ENCODE measurements at regions not wholly inside any gene's neighbourhood (a gene's known extent, or its start where the extent isn't known, plus 50 kb on each side); places are given as distances from the start of the nearest gene placed in this dataset.
"Not testable (repeated sequence)": the region's sequence is repeated elsewhere in the genome, so short reads cannot be mapped to it uniquely, and the experiment has no call there.

DNA sequence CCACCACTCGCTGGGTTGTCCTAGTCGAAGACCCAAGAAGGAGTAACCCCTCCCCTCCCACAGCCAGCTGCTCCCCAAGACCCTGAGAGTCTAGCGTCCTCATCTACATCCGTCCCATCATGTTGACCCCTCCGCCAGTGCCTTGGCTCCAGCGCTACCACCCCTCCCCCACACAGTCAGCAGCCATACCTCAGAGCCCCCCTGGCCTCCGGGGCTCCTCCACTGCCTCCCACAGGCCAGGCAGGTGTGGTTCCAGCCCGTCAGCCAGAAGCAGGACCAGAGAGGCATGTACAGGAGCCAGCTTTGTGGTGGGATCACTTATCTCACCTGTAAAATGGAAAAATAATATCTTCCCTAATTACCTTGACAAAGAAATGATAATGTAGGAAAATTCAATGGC lies 51.5 kb upstream of the PHF21B start:
- DNase-seq (ENCODE audit: low read depth in 2 of 3, low spot score in 1 of 3): no peak

DNA sequence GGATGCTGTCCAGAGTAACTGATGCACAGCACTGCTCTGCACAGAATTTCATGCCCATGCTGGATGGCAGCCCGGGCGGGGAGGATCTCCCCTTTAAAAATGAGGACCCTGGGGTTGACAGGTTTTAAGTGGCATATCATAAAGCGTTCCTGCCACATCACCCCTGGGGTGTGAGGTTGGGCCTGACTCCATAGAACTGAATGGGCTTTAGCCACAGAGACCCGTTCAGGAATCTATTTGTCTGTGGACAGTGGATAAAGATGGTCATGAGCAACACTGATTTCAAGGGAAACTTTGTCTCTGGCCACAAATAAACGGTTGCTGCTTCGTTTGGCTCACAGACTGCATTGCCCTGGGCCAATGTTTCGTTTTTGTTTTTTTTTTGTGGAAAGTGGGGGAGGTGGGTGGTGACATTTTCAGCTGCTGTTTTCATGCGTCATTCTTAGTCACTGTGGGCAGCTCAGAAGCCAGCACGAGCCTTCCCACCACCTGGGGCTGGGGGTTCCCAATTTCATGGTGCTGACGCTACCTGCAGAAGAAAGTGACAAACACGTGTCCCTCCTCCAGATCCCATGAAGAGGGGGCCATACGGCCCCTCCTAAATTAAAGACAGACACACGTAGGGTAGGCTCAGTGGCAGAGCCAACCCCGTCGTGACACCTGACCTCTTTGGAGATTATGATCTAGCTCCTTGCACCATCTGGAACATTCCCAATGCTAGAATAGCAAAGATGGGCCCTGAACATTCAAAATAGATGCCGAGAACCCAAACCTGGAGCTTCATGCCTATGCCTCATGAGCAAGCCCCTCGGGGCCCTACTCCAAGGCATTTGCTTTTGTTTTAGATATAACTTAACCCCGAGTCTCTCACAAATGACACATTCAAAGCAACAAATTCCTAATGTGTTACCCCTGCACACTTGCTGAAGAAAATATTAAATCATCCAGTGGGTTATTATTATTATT lies 54.8 kb upstream of the PHF21B start:
- peak; percentile 50 to 59 (median 57) for DNase-seq (ENCODE audit: low read depth in 2 of 3, low spot score in 1 of 3)

DNA sequence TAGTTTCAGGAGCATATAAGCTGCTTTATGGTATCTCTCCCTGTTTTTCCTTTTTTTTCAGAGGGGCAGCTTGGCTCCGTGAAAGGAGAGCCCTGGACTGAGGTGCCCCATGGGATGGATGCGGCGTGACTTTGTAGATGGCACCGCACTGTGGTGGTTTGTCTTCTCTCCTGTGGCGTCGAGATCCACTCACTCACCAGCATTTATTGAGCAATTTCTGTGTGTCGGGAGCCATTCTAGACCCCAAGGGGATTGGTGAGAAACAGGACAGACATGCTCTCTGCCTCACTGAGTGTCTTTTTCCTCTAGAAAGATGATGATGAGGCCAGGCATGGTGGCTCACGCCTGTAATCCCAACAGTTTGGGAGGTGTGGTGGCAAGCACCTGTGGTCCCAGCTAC lies 55.9 kb upstream of the PHF21B start:
- no peak for DNase-seq (ENCODE audit: low read depth in 2 of 3, low spot score in 1 of 3)

DNA sequence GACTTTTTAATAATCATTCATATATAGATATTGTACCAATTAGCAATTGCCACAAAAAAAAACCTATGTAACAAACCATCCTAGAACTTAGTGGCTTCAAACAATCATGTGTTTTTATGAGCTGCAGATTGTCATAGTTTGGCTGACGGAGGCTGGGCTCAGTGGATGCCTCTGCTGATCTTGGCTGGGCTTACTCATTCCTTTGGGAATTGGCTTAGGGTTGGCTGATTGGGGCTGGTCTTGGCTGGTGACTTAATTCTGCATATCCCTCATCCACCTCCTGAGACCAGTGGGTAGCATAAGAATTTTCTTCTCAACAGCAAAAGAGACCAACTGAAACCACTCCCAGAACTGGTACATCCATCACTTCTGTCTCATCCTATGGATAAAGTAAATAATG lies 57.9 kb upstream of the PHF21B start:
- DNase-seq (ENCODE audit: low read depth in 2 of 3, low spot score in 1 of 3): no peak

DNA sequence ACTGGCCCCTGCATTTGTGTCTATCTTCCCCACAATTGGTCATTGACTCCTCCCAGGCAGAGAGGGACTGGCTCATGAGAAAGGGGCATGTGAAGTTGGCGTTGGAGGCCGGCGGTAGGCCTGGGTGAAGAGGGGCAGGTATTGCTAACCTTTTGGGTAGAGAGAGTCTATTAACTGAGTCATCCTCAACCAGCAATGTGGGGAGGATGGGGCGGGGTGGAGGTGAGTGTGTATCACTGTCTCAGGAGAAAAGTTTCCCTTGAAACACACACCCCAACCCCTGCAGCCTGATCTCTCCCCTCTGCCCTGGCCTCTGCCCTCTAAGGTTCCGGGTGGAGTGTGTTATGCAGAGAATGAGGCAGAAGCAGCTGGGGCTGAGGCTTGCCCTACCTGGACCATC lies 60.1 kb upstream of the PHF21B start:
- DNase-seq (ENCODE audit: low read depth in 2 of 3, low spot score in 1 of 3): peak in 1 of 3 donors; percentile 9

DNA sequence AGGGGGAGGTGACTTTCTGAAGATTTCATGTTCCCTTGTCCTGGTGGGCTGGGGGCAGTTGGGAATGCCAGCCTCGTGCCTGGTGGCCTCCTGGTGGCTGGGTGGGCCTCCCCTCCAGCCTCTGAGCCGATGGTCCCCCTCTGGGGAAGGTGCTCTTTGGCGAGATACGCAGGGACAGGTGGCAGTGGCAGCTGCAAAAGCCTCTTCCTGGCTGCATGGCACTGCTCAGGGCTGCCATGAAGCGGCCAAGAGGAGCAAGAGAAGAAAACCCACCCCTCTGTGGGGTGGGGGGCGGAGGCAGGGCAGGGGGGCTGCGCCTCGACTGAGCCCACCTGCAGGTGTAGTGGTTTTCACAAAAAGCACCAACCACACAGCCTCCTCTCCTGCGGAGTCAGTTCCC lies 61.8 kb upstream of the PHF21B start:
- DNase-seq (ENCODE audit: low read depth in 2 of 3, low spot score in 1 of 3): no peak

DNA sequence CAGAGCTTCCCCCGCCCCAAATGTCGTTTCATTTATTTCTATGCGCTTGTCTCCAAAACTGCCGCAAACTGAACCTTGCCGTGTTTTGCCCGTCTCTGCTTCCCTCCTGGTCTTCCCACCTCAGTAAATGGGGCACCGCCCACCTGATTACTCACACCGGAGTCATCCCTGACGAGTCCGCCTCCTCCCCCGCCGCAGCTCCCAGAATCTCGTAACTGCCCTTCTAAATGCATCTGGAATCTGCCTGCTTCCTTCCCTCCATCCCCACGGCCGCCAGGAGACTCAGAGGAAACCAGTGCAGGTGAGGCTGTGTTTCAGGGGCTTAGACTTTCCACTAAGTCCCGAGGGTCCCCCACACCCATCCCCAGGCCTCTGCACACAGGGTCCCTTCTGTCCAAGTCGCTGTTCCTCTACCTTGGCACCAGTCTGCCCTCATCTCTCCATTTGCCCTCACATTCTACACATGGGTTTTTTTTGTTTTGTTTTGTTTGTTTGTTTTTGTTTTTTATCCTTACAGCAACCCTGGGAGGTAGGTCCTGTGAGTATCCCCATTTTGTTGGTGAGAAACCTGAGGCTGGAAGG lies 62.6 kb upstream of the PHF21B start:
- peak in 1 of 3 donors; percentile 20 for DNase-seq (ENCODE audit: low read depth in 2 of 3, low spot score in 1 of 3)

DNA sequence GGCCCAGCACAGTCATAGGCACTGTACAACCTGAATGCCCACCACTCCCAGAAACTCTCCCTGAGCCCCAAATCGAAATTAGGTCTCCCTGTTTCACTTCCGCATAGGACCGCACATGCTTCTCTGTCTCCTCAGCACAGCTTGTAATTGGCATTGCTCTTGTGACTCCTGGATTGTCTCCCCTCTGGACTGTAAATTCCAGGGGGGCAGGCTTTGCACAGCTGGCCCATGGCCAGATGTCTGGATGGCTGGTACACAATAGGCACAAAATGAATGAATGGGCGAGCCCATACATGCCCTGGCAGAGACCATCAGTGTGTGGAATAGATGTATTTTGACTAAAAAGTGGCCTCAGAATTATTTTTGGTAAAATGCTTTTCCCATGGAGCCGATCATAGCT lies 63.3 kb upstream of the PHF21B start:
- DNase-seq (ENCODE audit: low read depth in 2 of 3, low spot score in 1 of 3): no peak

DNA sequence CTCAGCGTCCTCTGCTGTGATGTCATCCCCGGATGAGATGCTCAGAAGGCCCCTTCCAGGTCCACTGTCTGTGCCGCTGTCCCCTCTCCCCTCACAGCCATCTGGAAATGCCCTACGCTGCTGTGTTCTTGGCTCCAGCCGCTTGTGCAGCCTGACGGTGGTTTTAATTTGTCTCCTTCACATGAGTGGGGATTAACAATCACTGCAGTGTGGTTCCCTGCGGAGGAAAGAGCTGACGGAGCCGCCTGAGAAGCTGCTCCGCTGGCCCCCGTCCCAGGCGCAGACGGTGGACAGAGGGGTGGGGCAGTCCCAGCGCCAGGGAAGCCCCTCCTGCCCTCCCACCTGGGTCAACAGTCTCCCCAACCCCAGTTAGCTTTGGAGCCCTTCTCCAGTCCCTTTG lies 67.5 kb upstream of the PHF21B start:
- no peak for DNase-seq (ENCODE audit: low read depth in 2 of 3, low spot score in 1 of 3)

DNA sequence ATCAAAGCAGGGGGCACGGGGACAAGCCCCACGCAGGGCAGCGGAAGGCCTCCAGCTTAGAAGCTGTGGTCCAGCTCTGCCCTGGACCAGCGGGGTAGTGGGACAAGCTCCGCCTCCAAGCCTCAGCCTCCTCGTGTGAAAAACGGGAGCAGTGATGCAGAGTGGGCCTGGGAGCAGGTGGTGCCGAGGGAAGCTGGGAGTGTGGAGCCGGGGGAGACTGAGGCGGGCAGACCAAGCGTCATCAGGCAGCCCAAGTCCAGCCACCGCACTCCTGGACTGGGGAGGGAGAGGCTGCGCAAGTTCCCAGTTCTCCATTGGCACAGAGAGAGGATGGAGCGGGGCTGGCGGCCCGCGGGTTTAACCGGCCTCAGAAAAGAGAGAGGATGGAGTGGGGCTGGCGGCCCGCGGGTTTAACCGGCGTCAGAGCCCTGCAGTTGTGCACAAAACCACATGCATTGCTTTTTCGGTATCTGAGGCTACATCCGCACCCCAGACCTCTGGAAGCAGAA lies 68.1 kb upstream of the PHF21B start:
- DNase-seq (ENCODE audit: low read depth in 2 of 3, low spot score in 1 of 3): no peak

DNA sequence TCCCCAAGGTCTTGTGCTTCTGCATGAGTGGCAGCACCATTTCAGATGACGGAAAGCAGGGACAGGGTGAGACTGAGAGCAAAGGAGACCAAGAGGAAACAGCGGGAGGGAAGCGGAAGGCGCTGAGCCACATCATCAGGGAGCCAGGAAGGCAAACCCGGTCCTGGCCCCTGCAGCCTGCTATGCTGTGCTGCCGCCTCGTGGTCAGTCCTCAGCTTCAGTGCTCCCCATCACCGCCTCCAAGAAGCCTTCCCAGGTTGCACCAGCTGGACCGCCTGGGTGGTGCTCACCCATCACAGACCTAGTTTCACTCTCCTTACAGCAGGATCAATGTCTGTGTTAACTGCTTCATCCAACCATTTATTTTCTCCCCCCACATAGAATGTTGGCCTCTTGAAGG lies 73.0 kb upstream of the PHF21B start:
- DNase-seq (ENCODE audit: low read depth in 2 of 3, low spot score in 1 of 3): no peak

DNA sequence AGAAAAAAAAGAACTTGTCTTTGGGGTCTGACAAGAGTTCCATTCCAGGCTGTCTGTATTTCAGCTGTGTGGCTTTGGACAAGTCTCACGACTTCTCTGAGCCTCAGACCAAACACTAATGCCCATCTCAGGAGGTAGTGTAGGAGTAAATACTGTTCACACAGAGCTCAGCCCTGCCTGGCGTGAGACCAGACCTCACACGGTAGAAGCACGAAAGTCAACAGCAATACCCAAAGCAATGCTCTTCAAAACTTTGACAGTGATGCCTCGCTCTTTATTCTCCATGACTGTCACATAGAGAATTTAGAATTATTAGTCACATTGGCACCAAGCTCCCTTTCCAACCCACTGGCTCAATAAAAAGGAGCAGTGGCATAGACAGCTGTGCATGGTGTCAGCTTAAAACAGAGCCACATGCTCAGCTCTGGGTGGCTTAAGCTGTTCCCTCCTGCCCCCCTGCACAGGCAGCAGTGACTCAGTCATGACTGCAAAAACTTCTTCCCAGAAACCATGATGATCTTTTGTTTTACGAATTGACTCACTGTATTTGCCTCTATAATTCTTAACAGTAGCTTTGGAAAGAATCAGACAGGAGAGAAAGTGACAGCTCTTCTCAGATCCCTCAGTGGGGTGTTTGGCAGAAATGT lies 74.0 kb upstream of the PHF21B start:
- DNase-seq (ENCODE audit: low read depth in 2 of 3, low spot score in 1 of 3): peak in 1 of 3 donors; percentile 41

DNA sequence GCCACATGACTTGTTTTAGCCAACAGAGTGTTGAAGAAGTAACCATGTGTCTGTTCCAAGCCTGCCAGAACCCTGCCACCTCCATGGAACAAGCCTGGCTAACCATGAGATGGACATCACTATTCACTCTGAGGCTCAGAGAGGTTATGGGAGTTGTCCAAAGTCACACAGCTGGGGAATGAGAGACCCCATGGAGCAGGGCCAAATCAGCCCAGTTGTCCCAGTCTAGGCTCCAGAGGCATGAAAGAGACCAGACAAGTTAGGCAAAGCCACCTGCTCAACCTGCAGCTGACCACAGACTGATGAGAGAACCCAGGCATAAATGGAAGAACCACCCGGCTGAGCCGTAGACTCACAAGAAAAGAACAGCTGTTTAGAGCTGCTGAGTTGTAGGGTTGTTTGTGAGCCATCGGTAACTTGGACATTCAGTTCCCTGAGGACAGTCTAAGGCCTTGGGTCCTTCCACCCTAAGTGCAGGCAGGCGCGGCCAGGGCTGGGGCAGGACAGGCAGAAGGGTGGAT lies 74.7 kb upstream of the PHF21B start:
- no peak for DNase-seq (ENCODE audit: low read depth in 2 of 3, low spot score in 1 of 3)

DNA sequence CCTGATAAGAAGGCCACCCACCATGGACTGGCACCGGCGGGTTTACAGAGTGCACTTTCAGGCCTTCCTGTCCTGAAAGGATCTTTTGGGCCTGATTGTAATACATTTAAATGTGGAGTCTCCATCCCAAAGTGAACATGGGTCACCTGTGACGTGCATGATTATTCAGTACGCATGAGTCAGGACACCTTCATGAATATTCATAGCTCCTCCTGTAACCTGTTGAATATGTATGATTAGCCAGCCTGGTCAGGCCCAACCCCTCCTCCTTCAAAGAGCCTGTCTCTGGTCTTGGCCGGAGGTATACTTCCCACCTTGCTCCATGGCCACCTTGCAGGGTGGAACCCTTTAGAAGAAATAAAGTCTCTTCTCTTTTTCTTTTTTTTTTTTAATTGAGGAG lies 75.9 kb upstream of the NUP50 start:
- DNase-seq (ENCODE audit: low read depth in 2 of 3, low spot score in 1 of 3): no peak

DNA sequence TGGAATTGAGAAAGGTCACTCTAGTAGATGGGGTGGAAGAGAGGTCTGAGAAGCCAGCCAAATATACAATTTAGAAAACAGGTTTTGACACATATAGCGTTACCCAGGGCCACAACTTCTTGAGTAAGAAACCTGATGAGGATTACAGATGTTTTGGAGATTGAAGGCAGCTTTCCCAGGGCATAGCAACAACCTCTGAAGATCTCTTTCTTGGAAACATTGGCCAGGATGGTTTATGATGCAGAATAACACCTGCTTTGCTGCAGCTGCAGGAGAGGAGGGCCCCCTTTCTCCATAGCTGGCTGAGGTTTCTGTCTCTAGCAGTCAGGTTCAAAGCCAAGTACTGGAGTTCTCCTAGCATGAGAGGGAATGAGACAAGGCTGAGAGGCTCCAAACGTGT lies 75.1 kb upstream of the NUP50 start:
- no peak for DNase-seq (ENCODE audit: low read depth in 2 of 3, low spot score in 1 of 3)

DNA sequence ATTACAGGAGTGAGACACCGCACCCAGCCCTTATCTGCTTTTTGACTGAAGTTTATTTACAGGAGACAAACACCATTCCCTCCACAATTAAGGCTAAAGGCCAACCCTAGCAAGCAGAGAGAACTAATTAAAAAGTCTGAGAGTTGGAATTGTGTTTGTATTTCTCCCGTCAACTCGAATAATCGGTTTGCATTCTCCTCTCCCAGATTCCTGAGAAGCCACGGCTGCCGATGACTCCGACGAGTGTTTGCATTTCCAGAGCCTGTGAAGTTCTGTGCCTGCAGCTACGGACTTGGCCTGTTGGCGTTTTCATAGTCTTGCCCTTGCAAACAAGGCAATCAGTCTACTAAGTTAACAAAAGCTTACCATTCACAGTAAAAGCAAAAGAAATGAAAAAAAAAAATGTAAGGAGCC lies 73.2 kb upstream of the NUP50 start:
- DNase-seq (ENCODE audit: low read depth in 2 of 3, low spot score in 1 of 3): no peak

DNA sequence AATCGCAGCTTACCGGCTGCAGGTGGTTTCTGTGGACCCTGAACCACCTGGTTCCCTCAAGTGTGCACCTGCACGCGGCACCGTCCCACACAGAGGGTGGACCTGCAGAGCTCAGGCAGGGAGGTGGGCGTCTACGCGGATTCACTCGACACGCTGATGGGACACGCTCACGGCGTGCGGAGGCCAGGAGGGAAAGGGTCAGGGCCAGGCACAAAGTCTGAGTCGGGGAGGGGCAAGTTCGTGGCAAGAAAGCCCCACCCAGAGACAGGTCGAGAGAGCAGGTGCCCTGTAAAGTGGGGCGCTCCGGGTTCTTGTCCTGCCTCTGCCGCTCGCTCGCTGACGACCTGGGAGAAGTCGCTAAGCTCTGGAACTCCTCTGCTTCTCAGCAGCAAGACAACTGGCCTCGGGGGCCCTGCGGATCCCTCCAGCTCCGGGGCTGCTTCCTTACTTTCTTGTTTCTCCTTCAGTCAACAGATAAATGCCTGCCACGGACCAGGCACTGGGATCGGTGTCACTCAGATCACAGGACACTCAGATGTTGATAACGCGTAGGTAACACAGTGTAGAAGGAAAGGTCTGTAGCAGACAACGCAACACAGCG lies 72.4 kb upstream of the NUP50 start:
- no peak for DNase-seq (ENCODE audit: low read depth in 2 of 3, low spot score in 1 of 3)

DNA sequence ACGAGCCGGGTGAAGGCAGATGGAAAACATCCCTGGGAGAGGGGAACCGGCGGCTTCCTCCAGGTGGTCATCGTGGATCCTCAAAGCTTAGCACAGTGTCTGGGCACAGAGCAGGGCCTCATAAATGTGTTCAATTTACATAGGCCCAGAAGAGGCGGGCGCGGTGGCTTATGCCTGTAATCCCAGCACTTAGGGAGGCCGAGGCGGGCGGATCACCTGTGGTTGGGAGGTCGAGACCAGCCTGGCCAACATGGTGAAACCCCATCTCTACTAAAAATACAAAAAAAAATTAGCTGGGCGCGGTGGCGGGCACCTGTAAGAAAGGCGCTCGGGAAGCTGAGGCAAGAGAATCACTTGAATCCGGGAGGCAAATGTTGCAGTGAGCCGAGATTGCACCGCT lies 71.8 kb upstream of the NUP50 start:
- DNase-seq (ENCODE audit: low read depth in 2 of 3, low spot score in 1 of 3): not testable (repeated sequence)

DNA sequence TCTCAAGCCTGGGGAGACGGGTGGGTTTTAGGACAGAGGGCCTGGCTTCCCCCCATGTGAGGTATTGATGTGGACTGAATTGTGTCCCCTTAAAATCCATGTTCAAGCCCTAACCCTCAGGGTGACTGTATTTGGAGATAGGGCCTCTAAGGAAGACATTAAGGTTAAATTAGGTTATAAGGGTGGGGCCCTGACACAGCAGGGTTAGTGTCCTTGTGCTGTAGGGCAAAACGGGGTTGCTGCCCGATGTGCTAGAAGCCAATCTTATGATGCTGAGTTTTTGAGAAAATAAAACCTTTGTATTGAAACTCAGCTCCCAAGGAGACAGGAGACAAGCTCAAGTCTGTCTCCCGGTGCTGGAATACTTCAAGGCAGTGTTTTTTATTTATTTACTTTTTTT lies 71.1 kb upstream of the NUP50 start:
- no peak for DNase-seq (ENCODE audit: low read depth in 2 of 3, low spot score in 1 of 3)

DNA sequence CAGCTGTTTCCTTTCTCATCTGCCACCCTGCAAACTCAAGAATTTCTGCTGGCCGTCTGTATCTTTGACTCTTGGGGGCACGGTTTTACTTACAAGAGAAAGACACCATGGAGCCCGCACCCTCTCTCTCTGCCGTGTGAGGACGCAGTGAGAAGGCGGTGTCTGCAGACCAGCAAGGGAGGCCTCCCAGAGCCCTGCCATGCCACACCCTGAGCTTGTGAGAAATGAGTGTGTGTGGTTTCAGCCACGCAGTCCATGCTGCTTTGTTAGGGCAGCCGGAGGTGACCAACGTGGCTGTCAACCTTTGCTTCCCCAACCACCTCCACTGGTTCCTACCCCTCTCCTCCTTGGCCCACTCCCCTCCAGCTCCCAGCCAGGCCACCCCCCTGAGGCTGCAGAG lies 70.1 kb upstream of the NUP50 start:
- DNase-seq (ENCODE audit: low read depth in 2 of 3, low spot score in 1 of 3): no peak

DNA sequence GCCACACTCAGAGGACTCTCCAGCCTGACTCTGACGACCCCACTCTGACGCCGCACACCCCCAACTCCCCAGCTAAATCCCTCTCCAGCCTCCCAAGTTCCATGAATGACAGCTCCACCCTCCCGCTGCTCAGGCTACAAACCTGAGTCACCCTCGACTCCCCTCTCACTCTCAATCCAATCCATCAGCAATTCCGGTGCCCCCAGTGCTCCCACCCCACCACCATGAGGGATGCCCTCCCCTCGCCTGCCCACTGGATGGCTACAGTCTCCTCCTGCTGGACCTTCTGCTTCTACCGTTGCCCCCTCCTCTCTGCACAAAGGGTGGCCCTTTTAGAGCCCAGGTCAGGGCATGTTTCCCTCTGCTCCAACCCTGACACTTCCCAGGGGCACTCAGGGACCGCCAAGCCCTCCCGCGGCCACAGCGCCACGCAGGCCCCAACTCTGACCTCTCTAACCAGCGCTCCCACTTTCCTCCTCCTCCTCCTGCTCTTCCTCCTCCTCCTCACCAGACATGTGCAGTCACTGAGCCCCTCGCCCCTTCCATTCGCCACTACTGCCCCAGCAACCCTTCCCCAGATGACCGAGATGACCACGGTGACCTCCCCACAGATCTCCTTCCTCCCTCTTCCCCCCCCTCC lies 69.5 kb upstream of the NUP50 start:
- no peak for DNase-seq (ENCODE audit: low read depth in 2 of 3, low spot score in 1 of 3)
